CD1c-positive myeloid dendritic cell (primary cell): ENCODE measurements at regions not wholly inside any gene's neighbourhood (a gene's known extent, or its start where the extent isn't known, plus 50 kb on each side); places are given as distances from the start of the nearest gene placed in this dataset.
A peak's percentile ranks its signal among the peaks of the same experiment; 100 is the strongest.

Experiments used
- DNase-seq: peaks from one replicate; pipeline ENCODE4 v3.0.0-alpha.2; 2016; ENCODE audit errors: extremely low spot score

GRCh38 chr11:88231894-88232482 lies 56.7 kb upstream of the RAB38 start:
- peak; percentile 31 for DNase-seq

DNA sequence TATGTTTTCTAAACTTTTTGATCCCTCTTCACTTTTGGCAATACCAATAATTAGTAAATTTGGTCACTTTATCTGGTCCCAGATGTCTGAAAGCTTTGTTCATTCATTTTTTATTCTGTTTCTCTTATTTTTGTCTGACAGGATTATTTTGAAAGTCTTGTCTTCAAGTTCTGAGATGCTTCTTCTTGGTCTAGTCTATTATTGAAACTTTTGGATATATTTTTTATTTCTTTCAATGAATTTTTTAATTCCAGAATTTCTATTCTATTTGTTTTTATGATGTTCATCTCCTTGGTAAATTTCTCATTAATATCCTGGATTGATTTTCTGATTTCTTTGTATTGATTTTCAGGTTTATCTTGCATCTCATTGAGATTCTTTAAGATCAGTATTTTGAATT lies 54.1 kb upstream of the RAB38 start:
- no peak for DNase-seq
